NCI-H1048 (cell line): ENCODE measurements at regions not wholly inside any gene's neighbourhood (a gene's known extent, or its start where the extent isn't known, plus 50 kb on each side); places are given as distances from the start of the nearest gene placed in this dataset.

ENCODE experiments used
- DNase-seq: peaks from one replicate; lab custom pipeline; 2025; lab: John Stamatoyannopoulos, UW

GRCh38 chr4:123455360-123455759 is 58.8 kb downstream of the SPRY1 start:
- no peak for DNase-seq

DNA sequence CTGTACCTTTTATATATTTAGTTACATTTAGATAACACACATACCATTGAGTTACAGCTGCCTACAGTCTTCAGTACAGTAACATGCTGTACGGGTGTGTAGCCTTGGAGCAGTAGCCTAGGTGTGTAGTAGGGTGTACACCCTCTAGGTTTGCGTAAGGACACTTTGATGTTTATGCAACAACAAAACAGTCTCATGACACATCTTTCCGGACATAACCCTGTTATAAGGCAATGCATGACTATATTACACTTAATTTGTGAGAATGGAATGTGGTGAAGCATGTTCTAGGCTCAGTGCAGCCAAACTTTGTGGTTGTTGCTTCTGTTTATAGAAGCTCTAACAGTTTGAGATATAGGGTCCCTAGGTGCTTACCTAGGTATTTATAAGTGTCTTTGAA is 65.4 kb downstream of the SPRY1 start:
- no peak for DNase-seq

DNA sequence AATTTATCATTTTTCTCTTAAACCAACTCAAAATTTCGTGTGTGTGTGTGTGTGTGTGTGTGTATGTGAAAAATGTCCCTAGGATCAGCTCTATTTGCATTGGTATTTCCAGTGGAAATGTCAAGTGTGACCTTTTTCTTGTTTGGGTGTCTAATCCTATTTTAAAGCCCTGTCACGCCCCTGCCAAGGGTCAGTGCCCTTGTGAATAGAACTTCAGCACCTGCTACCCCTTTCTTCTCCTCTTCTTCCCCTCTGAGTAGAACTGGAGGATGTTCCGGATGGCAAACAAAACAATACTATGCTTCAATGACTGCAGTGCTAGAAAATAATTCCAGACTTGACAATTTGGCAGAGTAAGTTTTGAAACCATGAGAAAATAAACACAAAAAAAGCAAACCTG is 67.3 kb downstream of the SPRY1 start:
- no peak for DNase-seq

- no peak for DNase-seq
Measured at GRCh38 chr4:123465416-123465815, 68.8 kb downstream of the SPRY1 start.

- no peak for DNase-seq
Measured at GRCh38 chr4:123466080-123466785, 69.6 kb downstream of the SPRY1 start.

DNA sequence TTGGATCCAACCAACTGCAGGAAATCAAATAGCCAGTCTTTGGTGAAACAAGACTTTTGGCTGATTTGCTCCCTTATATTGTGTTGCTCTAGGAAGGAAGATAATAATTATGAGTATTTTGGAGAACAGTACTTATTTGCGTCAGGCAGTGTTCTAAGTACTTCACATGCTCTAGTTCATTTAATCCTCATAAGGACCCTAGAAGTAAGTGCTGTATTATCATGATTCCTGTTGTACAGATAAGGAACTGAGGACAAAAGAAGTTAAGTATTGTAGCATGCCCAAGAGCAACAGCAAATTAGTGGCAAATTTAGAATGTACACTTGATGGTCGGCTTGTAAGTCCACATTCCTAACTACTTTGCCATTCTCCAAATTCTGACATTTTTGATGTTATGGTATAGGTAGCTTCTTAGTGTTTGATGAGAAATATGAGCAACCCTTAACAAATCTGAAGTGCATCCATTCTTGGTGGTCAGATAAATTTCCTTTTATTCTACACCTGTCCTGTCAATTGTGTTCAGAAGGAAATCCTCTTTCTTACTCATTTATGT is 72.0 kb downstream of the SPRY1 start:
- DNase-seq, result no peak

DNA sequence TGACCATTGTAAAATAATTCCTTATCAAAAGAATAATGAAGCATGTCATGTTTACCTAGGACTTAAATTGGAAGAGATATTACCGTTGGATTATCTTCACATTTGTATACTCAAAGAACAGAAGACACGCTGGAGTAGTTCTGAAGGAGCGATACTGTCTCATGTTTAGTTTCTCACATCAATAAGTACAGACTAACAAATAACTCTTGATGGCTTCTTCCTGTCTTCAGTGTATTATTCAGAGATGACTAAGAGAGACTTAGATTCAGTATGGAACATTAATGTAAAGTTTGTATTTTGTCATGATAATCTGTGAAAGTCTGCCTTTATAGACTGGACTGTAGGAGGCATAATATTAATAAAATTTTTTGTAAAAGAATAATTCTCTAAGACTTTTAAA is 72.7 kb downstream of the SPRY1 start:
- no peak for DNase-seq

- DNase-seq, result no peak
Measured at GRCh38 chr4:123469696-123470095, 73.1 kb downstream of the SPRY1 start.

- no peak for DNase-seq
Measured at GRCh38 chr4:123470640-123471039, 74.0 kb downstream of the SPRY1 start.

DNA sequence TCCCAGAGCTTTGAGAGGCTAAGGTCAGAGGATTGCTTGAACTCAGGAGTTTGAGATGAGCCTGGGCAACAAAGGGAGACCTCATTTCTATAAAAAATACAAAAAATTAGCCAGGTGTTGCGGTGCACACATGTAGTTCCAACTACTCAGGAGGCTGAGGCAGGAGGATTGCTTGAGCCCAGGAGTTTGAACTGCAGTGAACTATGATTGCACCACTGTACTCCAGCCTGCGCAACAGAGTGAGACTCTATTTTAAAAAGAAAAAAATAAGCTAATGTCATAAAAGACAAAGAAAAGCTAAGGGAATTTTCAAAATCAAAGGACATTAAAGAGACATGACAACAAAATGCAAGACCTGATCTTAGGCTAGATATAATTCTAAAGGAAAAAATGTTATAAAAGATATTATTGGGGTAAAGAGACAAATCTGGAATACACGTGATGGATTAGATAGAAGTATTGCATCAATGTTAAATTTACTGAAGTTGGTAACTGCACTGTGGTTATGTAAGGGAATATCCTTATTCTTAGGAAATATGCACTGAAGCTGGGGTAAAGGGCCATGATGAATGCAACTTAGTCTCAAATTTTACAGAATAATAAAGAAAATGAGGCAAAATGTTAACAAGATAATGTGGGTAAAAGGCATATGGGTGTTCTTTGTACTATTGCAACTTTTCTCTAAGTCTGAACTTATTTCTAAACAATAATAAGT is 75.2 kb downstream of the SPRY1 start:
- no peak for DNase-seq

DNA sequence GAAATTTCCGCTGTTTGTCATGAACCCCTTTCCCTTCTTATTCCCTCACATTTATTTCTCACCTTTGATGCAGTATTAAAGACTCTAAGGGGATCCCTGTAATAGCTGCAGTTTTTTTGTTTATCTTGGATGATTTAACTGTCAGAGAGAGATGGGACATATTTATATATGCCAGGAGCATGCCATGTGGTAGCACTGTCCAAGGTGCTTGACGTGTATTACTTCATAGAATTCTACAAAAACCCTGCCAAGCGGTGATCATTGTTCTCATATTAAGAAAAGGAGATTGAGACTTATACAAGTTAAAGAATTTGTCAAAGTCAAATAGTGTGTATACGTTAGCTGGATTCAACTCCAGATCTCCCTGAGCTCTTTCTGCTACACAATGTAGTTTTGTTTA is 78.2 kb downstream of the SPRY1 start:
- no peak for DNase-seq

GRCh38 chr4:123476089-123476488 is 79.5 kb downstream of the SPRY1 start:
- DNase-seq, result no peak

- DNase-seq, result no peak
Measured at GRCh38 chr4:123477711-123478209, 81.2 kb downstream of the SPRY1 start.

DNA sequence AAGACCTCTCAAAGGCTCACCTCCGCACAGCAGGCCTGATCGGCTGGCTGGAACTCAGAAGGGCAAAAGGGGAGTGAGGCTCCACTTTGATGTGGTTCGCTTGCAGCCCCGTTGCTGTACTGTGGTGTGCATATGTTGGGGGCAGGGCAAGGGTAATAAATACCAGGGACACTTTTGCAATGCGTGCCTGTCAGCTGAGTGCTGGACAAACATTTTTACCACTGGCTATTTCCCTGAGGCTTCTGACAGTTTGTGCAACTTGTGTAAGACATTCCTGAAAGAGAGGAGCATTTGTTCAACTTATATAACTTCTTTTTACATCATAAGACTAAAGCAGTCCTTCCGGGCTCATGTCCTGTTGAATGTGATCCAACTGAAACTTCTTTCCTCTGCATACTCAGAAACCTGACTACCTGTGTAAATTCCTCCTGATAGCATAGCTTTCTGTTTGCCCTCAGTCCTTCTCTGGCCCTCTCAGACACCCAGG is 82.3 kb downstream of the SPRY1 start:
- no peak for DNase-seq

DNA sequence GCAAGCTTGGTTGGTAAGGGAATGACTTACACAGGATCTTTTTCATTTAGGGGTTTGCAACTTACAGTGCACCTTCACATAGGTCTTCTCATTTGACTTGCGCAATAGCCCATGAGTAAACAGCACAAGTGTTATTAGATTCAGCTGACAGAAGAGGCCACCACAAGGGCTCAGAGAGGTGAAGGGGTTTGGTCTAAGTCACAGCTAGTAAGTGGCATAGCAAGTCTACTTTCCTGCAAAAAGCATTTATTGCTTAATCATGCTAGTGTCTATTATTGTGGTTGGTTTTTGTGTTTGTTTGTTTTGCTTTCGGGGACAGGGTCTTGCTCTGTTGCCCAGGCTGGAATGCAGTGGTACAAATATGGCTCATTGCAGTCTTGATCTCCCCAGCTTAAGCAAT is 83.3 kb downstream of the SPRY1 start:
- DNase-seq, result no peak

- no peak for DNase-seq
Measured at GRCh38 chr4:123480706-123481418, 84.3 kb downstream of the SPRY1 start.

- DNase-seq, result no peak
Measured at GRCh38 chr4:123481717-123482116, 85.1 kb downstream of the SPRY1 start.

DNA sequence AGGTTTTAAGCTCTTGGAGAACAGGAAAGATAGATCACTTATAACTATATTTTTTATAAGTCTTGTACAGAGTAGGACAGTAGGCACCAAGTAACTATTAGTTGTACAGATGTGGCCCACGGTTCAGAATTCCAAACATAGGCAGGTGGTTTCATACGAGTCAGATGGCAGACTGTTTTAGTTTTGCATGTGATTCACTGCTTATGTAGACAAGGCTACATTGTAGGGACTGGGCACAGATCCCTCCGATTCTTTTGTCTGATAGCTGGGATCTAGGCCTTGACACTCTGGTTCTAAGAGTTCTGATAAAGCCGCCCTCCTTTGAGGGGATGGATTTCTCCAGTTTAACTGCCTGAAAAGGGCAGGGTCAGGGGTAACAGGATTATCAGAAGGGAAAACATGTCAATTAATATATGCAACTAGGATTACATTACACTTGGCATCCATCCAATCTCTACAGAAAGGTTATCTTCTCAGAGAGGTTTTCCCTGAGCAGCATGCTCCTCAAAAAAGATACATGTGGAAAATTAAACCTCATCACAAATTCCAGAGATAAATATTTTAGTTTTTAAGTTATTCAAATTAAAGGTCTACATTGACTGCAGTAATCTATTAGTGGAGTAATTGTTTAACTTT is 87.8 kb downstream of the SPRY1 start:
- DNase-seq, result no peak

GRCh38 chr4:123485601-123486000 is 89.0 kb downstream of the SPRY1 start:
- no peak for DNase-seq

GRCh38 chr4:123488916-123489315 is 92.3 kb downstream of the SPRY1 start:
- DNase-seq, result no peak

DNA sequence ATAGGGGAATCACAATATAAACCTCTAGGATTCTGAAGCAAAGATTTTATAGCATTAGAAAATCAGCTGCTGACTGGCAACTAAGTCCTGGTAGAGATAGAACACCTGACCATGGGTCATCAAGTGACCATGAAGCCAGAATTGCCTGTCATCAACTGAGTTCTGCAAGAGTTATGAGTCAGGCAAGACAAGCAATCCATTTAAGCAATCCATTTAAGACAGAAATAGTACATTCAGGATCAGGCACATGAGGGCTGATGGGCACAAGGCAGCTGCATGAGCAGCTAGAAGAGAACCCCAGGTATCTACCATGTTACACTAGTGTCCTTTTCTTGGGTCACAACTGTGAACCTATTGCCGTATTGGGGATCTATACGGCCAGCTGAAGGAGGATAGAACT is 98.9 kb downstream of the SPRY1 start:
- no peak for DNase-seq

- DNase-seq, result no peak
Measured at GRCh38 chr4:123496421-123496820, 99.8 kb downstream of the SPRY1 start.
